ENCODE measurements at regions not wholly inside any gene's neighbourhood (a gene's known extent, or its start where the extent isn't known, plus 50 kb on each side); places are given as distances from the start of the nearest gene placed in this dataset.

- no peak overlapping the region for H3K27ac ChIP-seq
- no peak for TF ChIP-seq CTCF (conservative IDR thresholded peaks at IDR 0.05; ENCODE audit: low read depth, low read length)
- no peak overlapping the region for H3K9ac ChIP-seq
- no peak overlapping the region for H3K4me2 ChIP-seq
- H3K27me3 ChIP-seq (ENCODE audit: insufficient read depth, low read depth): no peaks in the 10 kb centered on the region
- H2AFZ ChIP-seq (ENCODE audit: low read depth): no peak overlapping the region
- no peaks in the 10 kb centered on the region for H3K36me3 ChIP-seq (ENCODE audit: insufficient read depth)
- H3K4me3 ChIP-seq (IDR thresholded peaks at IDR 0.05; ENCODE audit: insufficient read depth, low read depth, low read length): no peak overlapping the region
- no peaks in the 10 kb centered on the region for H3K4me1 ChIP-seq (ENCODE audit: low read depth, poor library complexity, severe bottlenecking)
- no peaks in the 10 kb centered on the region for H3K79me2 ChIP-seq (ENCODE audit: insufficient read depth, low read depth)
- no peaks in the 10 kb centered on the region for H4K20me1 ChIP-seq (ENCODE audit: insufficient read depth)
Measured at GRCh38 chr16:77033516-77033915, 157.5 kb upstream of the MON1B start.

- no peaks in the 10 kb centered on the region for H3K27me3 ChIP-seq (ENCODE audit: insufficient read depth, low read depth)
- no peaks in the 10 kb centered on the region for H3K79me2 ChIP-seq (ENCODE audit: insufficient read depth, low read depth)
- H3K27ac ChIP-seq: no peak overlapping the region
- H3K4me1 ChIP-seq (ENCODE audit: low read depth, poor library complexity, severe bottlenecking): no peaks in the 10 kb centered on the region
- no peaks in the 10 kb centered on the region for H3K36me3 ChIP-seq (ENCODE audit: insufficient read depth)
- no peak overlapping the region for H2AFZ ChIP-seq (ENCODE audit: low read depth)
- H4K20me1 ChIP-seq (ENCODE audit: insufficient read depth): no peaks in the 10 kb centered on the region
- H3K4me3 ChIP-seq (IDR thresholded peaks at IDR 0.05; ENCODE audit: insufficient read depth, low read depth, low read length): no peak overlapping the region
- no peak overlapping the region for H3K9ac ChIP-seq
- no peak for TF ChIP-seq CTCF (conservative IDR thresholded peaks at IDR 0.05; ENCODE audit: low read depth, low read length)
- H3K4me2 ChIP-seq: no peak overlapping the region
Measured at GRCh38 chr16:77035361-77035760, 155.6 kb upstream of the MON1B start.

GRCh38 chr16:77037696-77038347 is 153.2 kb upstream of the MON1B start:
- H3K9ac ChIP-seq: no peak overlapping the region
- H3K4me2 ChIP-seq: no peak overlapping the region
- no peak overlapping the region for H2AFZ ChIP-seq (ENCODE audit: low read depth)
- no peak overlapping the region for H3K4me3 ChIP-seq (IDR thresholded peaks at IDR 0.05; ENCODE audit: insufficient read depth, low read depth, low read length)
- H3K4me1 ChIP-seq (ENCODE audit: low read depth, poor library complexity, severe bottlenecking): no peaks in the 10 kb centered on the region
- no peak for TF ChIP-seq CTCF (conservative IDR thresholded peaks at IDR 0.05; ENCODE audit: low read depth, low read length)
- no peaks in the 10 kb centered on the region for H3K36me3 ChIP-seq (ENCODE audit: insufficient read depth)
- no peaks in the 10 kb centered on the region for H4K20me1 ChIP-seq (ENCODE audit: insufficient read depth)
- H3K27ac ChIP-seq: no peak overlapping the region
- no peaks in the 10 kb centered on the region for H3K79me2 ChIP-seq (ENCODE audit: insufficient read depth, low read depth)
- no peaks in the 10 kb centered on the region for H3K27me3 ChIP-seq (ENCODE audit: insufficient read depth, low read depth)

GRCh38 chr16:77041468-77041867 is 149.5 kb upstream of the MON1B start:
- H3K36me3 ChIP-seq (ENCODE audit: insufficient read depth): no peaks in the 10 kb centered on the region
- H3K4me1 ChIP-seq (ENCODE audit: low read depth, poor library complexity, severe bottlenecking): no peaks in the 10 kb centered on the region
- no peaks in the 10 kb centered on the region for H3K27me3 ChIP-seq (ENCODE audit: insufficient read depth, low read depth)
- no peaks in the 10 kb centered on the region for H3K79me2 ChIP-seq (ENCODE audit: insufficient read depth, low read depth)
- no peak for TF ChIP-seq CTCF (conservative IDR thresholded peaks at IDR 0.05; ENCODE audit: low read depth, low read length)
- no peak overlapping the region for H2AFZ ChIP-seq (ENCODE audit: low read depth)
- no peak overlapping the region for H3K9ac ChIP-seq
- H3K4me3 ChIP-seq (IDR thresholded peaks at IDR 0.05; ENCODE audit: insufficient read depth, low read depth, low read length): no peak overlapping the region
- H3K4me2 ChIP-seq: no peak overlapping the region
- H4K20me1 ChIP-seq (ENCODE audit: insufficient read depth): no peaks in the 10 kb centered on the region
- H3K27ac ChIP-seq: no peak overlapping the region

All from KMS-11 (cell line).